GM12873 (cell line): ENCODE measurements at regions not wholly inside any gene's neighbourhood (a gene's known extent, or its start where the extent isn't known, plus 50 kb on each side); places are given as distances from the start of the nearest gene placed in this dataset.

Source experiments
- CTCF ChIP-seq: IDR thresholded peaks from 2 replicates; pipeline ENCODE4 v1.5.1; 2012; ENCODE audit warnings: low read depth, mild to moderate bottlenecking, moderate library complexity, low read length, control low read depth; ENCODE audit not compliant: insufficient read depth; ENCODE audit errors: missing control alignments

DNA sequence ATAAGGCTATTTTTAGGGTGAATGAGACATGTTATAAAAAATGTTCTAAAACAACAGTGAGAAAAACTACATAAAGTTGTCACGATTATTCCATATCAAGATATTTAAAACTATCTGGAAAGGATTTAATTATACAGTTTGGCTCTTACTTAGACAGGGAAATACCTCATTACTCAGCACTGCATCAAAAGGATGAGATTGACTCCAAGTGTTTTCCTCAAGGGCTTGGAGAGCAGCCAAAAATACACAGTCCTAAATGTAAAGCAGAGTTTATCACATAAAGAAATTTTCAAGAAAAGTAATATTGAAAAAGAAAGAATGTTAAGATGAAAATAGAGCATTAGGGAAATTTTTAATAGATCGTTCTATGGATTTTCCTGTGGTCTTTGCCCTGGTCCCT is 285.5 kb upstream of the NETO1 start:
- no peak for TF ChIP-seq CTCF

DNA sequence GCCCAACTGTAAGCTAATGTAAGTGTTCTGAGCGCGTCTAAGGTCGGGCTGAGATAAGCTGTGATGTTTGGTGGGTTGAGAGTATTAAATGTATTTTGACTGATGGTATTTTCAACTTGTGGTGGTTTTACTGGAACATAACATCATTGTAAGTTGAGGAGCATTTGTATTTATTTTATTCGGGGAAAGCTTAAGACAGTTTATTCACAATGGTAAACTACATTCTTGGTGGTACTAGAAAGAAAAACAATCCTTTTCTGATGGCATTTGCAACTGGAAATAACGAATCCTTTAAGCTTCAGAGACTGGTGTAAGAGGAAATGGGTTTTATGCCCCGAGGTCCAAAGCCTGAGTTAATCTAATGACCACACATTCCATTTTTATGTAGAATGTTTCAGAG is 283.3 kb upstream of the NETO1 start:
- TF ChIP-seq CTCF, result no peak

- no peak for TF ChIP-seq CTCF
Measured at GRCh38 chr18:73150199-73150598, 282.4 kb upstream of the NETO1 start.

GRCh38 chr18:73147590-73147989 is 279.8 kb upstream of the NETO1 start:
- no peak for TF ChIP-seq CTCF

- TF ChIP-seq CTCF, result no peak
Measured at GRCh38 chr18:73144030-73144429, 276.2 kb upstream of the NETO1 start.

- TF ChIP-seq CTCF, result peak; percentile 7
Measured at GRCh38 chr18:73136134-73136533, 268.3 kb upstream of the NETO1 start.

GRCh38 chr18:73124175-73124574 is 256.4 kb upstream of the NETO1 start:
- no peak for TF ChIP-seq CTCF
